ENCODE measurements at regions not wholly inside any gene's neighbourhood (a gene's known extent, or its start where the extent isn't known, plus 50 kb on each side); places are given as distances from the start of the nearest gene placed in this dataset.

GRCh38 chr6:159602431-159603041 lies 90.5 kb downstream of the SOD2 start:
- TF ChIP-seq, protein P1, sequence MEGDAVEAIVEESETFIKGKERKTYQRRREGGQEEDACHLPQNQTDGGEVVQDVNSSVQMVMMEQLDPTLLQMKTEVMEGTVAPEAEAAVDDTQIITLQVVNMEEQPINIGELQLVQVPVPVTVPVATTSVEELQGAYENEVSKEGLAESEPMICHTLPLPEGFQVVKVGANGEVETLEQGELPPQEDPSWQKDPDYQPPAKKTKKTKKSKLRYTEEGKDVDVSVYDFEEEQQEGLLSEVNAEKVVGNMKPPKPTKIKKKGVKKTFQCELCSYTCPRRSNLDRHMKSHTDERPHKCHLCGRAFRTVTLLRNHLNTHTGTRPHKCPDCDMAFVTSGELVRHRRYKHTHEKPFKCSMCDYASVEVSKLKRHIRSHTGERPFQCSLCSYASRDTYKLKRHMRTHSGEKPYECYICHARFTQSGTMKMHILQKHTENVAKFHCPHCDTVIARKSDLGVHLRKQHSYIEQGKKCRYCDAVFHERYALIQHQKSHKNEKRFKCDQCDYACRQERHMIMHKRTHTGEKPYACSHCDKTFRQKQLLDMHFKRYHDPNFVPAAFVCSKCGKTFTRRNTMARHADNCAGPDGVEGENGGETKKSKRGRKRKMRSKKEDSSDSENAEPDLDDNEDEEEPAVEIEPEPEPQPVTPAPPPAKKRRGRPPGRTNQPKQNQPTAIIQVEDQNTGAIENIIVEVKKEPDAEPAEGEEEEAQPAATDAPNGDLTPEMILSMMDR (IDR thresholded peaks at IDR 0.05; ENCODE audit: insufficient read depth, low read length, missing control alignments), result no peak
- ChIA-PET POLR2A (no interaction called here), CTCF (interaction anchor here (0.5 to 1.3 kb wide), 2 partner anchors 9 to 118 kb away, joined by 3 to 4 read pairs; no protein-coding TSS in a partner anchor)
- H3K4me3 ChIP-seq (ENCODE audit: low read depth, low read length), result no peak overlapping the region
- no peak for DNase-seq (ENCODE audit: low read depth, low spot score)

DNA sequence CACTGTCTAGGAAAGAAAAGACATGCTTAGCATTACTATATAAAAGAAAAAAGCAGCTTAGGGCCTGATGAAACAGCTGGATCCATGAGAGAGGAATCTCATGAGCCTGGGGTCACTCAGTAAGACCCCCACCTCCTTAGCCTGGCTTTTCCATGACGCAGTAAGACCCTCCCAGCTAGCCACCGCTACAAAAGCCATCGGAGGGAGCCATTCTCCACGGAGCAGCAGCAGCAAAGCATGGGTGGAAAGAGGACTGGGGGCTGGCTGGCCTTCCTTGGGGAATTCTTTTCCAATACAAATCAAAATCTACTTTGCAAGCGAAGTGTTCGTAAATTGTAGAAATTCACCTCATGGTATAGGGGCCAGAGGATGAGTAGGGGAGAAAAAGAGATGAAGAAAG lies 91.8 kb downstream of the SOD2 start:
- no peak overlapping the region for H3K4me3 ChIP-seq (ENCODE audit: low read depth, low read length)
- no peak for DNase-seq (ENCODE audit: low read depth, low spot score)
- POLR2A ChIA-PET, result no interaction called here
- CTCF ChIA-PET, result no interaction called here
- TF ChIP-seq, protein P1 (IDR thresholded peaks at IDR 0.05; ENCODE audit: insufficient read depth, low read length, missing control alignments), result no peak

DNA sequence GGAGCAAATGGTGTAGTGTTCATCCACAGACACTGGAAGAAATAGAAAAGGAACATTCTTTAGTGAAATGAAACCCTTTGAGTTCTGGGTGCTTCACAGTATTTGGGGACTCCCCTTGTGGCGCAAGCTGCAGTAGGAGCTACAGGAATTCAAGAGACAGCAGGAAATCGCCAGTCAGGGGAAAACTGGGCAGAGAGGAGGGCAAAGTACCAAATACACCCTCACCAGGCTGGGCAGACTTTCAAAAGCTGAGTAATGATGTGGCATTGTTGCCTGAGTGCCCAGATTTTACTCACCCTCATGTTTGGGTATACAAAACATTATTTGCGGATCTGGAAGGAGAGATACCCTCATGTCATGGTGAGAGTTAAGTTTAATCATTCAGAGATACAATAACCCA lies 97.9 kb downstream of the SOD2 start:
- CTCF ChIA-PET, result interaction anchor here (0.9 to 3.9 kb wide), 9 partner anchors 17 to 427 kb away, joined by 3 to 25 read pairs (median 4); no protein-coding TSS in a partner anchor
- no peak for DNase-seq (ENCODE audit: low read depth, low spot score)
- no peak overlapping the region for H3K4me3 ChIP-seq (ENCODE audit: low read depth, low read length)
- TF ChIP-seq, protein P1 (IDR thresholded peaks at IDR 0.05; ENCODE audit: insufficient read depth, low read length, missing control alignments), result no peak
- POLR2A ChIA-PET, result no interaction called here

DNA sequence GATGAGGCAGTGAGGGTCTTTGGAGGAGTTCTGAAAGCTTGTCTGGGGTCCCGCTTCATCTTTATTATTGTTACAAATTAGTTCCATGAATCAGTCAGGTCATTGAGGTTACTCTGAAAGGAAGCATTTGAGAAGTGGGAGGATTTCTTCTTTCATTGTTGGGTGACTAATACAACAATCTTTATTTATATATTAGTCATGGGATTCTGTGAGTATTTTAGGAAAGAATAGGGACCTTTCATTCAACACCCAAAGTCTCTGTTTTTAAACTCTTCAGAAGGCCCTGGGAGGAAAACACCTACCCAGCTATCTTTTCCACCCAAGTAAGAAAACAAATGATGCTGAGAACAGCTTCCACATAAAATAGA lies 98.3 kb downstream of the SOD2 start:
- TF ChIP-seq, protein P1 (IDR thresholded peaks at IDR 0.05; ENCODE audit: insufficient read depth, low read length, missing control alignments), result no peak
- CTCF ChIA-PET, result interaction anchor here (0.9 to 3.9 kb wide), 7 partner anchors 15 to 427 kb away, joined by 3 to 25 read pairs (median 4); no protein-coding TSS in a partner anchor
- POLR2A ChIA-PET, result no interaction called here
- DNase-seq (ENCODE audit: low read depth, low spot score), result no peak
- H3K4me3 ChIP-seq (ENCODE audit: low read depth, low read length), result no peak overlapping the region

GRCh38 chr6:159594106-159594749 lies 98.8 kb downstream of the SOD2 start:
- DNase-seq (ENCODE audit: low read depth, low spot score), result no peak
- ChIA-PET POLR2A (no interaction called here), CTCF (interaction anchor here (0.9 to 3.9 kb wide), 6 partner anchors 16 to 426 kb away, joined by 3 to 25 read pairs (median 4); no protein-coding TSS in a partner anchor)
- TF ChIP-seq, protein P1 (IDR thresholded peaks at IDR 0.05; ENCODE audit: insufficient read depth, low read length, missing control alignments), result no peak
- no peak overlapping the region for H3K4me3 ChIP-seq (ENCODE audit: low read depth, low read length)

- ChIA-PET POLR2A (no interaction called here), CTCF (interaction anchor here (1.2 kb wide), 1 partner anchor 416 kb away, joined by 4 read pairs; no protein-coding TSS in a partner anchor)
- no peak for DNase-seq (ENCODE audit: low read depth, low spot score)
- no peak overlapping the region for H3K4me3 ChIP-seq (ENCODE audit: low read depth, low read length)
- TF ChIP-seq, protein P1 (IDR thresholded peaks at IDR 0.05; ENCODE audit: insufficient read depth, low read length, missing control alignments), result no peak
Measured at GRCh38 chr6:159590835-159591234, 102.2 kb downstream of the SOD2 start.
